ENCODE measurements at regions not wholly inside any gene's neighbourhood (a gene's known extent, or its start where the extent isn't known, plus 50 kb on each side); places are given as distances from the start of the nearest gene placed in this dataset.

DNA sequence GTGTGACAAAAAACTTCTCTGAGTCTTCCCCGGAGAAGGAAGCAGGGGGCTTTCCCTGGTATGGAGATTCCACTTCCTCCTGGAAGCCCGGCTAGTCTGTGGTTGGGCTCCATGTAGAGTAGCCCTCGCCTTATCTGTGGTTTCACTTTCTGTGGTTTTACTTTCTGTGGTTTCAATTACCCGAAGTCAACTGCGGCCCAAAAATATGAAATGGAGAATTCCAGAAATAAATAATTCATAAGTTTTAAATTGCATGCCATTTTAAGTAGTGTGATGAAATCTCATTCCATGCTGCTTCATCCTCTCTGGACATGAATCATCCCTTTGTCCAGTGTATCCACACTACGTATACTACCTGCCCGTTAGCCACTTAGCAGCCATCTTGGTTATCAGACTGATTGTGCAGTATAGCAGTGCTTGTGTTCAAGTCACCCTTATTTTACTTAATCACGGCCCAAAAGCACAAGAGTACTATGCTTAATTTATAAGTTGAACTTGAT, 275.0 kb upstream of the SESN3 start:
- no peak for DNase-seq
- ChIA-PET CTCF (no interaction called here), POLR2A (interaction anchor here (0.7 kb wide), 1 partner anchor 51 kb away, joined by 3 read pairs; no protein-coding TSS in a partner anchor)
- Mint-ChIP-seq H3K27me3 (no peaks in the 10 kb centered on the region), H3K4me1 (peaks cover 10% of the 10 kb centered on the region), H3K4me3 (no peak overlapping the region), H3K36me3 (ENCODE audit: low read depth) (no peaks in the 10 kb centered on the region), H3K27ac (no peak overlapping the region), H3K9me3 (peaks cover 5% of the 10 kb centered on the region)

- no peak for DNase-seq
- Mint-ChIP-seq H3K4me3 (no peak overlapping the region), H3K36me3 (ENCODE audit: low read depth) (no peaks in the 10 kb centered on the region), H3K4me1 (peaks cover 10% of the 10 kb centered on the region), H3K9me3 (peaks cover 5% of the 10 kb centered on the region), H3K27me3 (no peaks in the 10 kb centered on the region), H3K27ac (no peak overlapping the region)
- ChIA-PET POLR2A (no interaction called here), CTCF (interaction anchor here (1.0 to 1.7 kb wide), 2 partner anchors 8 to 63 kb away, joined by 3 to 4 read pairs; no protein-coding TSS in a partner anchor)
Observed at GRCh38 chr11:95503047-95503446, 272.0 kb upstream of the SESN3 start.

DNA sequence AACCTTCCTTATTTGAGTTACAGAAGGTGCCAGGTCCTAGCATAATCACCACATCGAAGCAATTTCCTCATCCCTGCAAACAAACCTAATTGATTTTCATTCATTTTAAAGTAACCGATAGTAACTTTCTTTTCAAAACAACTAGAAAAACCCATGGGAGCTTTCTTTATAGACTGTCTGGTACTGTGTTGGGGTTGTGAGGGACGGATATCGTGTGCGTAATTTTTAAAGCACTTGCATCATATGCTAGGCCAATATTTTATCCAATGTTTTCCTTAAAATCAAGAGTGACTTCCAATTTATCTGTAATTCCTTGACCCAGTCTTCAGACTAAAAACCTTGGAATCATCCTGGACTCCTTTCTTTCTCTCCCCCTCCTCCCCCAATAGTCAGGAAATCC, 271.5 kb upstream of the SESN3 start:
- H3K27ac Mint-ChIP-seq = no peak overlapping the region
- POLR2A ChIA-PET = no interaction called here
- no peak for DNase-seq
- CTCF ChIA-PET = interaction anchor here (1.7 kb wide), 1 partner anchor 8 kb away, joined by 4 read pairs; no protein-coding TSS in a partner anchor
- no peaks in the 10 kb centered on the region for H3K36me3 Mint-ChIP-seq (ENCODE audit: low read depth)
- no peak overlapping the region for H3K4me3 Mint-ChIP-seq
- no peaks in the 10 kb centered on the region for H3K27me3 Mint-ChIP-seq
- peaks cover 10% of the 10 kb centered on the region for H3K4me1 Mint-ChIP-seq
- H3K9me3 Mint-ChIP-seq = peaks cover 5% of the 10 kb centered on the region

DNA sequence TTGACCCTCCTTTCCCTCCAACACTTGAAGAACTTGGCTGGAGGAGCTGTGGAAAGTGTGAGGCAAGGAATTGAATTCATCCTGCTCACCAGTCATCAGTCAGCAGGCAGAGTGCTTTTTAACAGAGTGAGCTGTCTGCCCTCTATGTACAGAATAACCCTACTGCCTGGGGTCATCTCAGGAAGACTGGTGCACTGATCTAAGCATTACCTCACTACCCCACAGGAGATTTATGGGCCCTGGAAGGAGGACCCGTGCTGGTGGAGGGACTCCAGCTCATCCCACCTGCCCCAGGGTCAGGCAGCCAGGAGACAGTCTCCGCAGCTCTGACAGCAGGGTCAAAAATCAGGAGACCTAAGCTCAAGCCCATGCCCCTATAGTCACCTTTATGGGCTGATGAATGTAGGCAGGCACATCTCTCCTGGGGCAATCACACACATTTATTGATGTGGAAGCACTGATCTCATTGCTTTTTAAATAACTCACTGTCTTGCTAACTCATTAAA, 270.8 kb upstream of the SESN3 start:
- no peaks in the 10 kb centered on the region for H3K27me3 Mint-ChIP-seq
- H3K9me3 Mint-ChIP-seq = peaks cover 5% of the 10 kb centered on the region
- no peak overlapping the region for H3K27ac Mint-ChIP-seq
- ChIA-PET POLR2A (no interaction called here), CTCF (interaction anchor here (1.7 kb wide), 1 partner anchor 9 kb away, joined by 4 read pairs; no protein-coding TSS in a partner anchor)
- H3K4me1 Mint-ChIP-seq = peaks cover 9% of the 10 kb centered on the region
- H3K36me3 Mint-ChIP-seq (ENCODE audit: low read depth) = no peaks in the 10 kb centered on the region
- no peak overlapping the region for H3K4me3 Mint-ChIP-seq
- no peak for DNase-seq

DNA sequence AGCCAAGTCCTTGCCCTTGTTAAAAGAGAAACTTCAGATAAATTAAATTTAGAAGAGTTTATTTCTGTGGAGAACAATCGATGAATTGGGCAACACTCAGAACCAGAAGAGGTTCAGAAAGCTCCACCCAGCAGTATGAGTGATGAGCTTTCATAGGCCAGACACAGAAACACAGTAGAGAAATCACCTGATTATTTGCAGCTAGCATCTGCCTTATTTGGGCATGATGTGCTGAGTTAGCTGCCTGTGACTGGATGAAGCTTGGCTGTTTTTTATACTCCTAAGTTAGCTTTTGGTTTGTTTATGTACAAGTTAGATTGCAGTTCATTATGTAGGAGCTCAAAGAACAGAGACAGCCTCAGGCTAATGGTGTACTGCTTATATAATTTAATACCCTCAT, 269.5 kb upstream of the SESN3 start:
- Mint-ChIP-seq H3K27ac (no peak overlapping the region), H3K36me3 (ENCODE audit: low read depth) (peaks cover 2% of the 10 kb centered on the region), H3K4me1 (peaks cover under 1% of the 10 kb centered on the region), H3K9me3 (peaks cover 5% of the 10 kb centered on the region), H3K4me3 (no peak overlapping the region), H3K27me3 (no peaks in the 10 kb centered on the region)
- DNase-seq = no peak
- ChIA-PET POLR2A (no interaction called here), CTCF (no interaction called here)

DNA sequence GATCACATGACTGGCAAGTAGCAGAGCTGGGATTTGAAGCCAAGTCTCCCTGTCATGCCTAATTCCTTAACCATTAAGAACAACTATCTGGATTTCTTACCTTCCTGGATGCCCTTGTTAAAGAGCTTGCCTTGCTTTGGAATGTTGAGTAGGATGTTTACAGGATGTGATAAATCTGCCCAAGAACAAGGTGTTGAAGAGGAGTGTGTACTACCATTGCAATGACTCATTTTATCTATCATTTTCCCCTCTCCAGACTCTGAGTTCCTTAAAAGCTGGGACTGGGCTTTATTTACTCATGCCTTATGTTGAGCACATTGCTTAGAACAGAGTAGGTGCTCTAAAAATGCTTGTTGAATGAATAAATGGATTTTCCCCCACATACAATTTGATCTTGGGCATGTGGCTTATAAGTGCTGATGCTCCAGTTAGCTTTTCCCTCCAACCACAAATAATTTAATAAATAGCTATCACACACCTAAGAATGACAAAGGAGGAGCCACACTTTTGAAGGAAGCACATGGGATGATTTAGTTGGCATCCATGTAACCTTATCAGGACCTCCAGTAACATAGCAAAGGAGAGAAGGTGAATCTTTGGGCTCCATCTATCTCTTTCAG, 268.6 kb upstream of the SESN3 start:
- H3K9me3 Mint-ChIP-seq = peaks cover 9% of the 10 kb centered on the region
- H3K4me3 Mint-ChIP-seq = no peak overlapping the region
- no peak overlapping the region for H3K27ac Mint-ChIP-seq
- POLR2A ChIA-PET = no interaction called here
- no peak for DNase-seq
- H3K27me3 Mint-ChIP-seq = no peaks in the 10 kb centered on the region
- peaks cover 2% of the 10 kb centered on the region for H3K36me3 Mint-ChIP-seq (ENCODE audit: low read depth)
- CTCF ChIA-PET = interaction anchor here (1.0 kb wide), 1 partner anchor 25 kb away, joined by 3 read pairs; no protein-coding TSS in a partner anchor
- H3K4me1 Mint-ChIP-seq = no peaks in the 10 kb centered on the region

DNA sequence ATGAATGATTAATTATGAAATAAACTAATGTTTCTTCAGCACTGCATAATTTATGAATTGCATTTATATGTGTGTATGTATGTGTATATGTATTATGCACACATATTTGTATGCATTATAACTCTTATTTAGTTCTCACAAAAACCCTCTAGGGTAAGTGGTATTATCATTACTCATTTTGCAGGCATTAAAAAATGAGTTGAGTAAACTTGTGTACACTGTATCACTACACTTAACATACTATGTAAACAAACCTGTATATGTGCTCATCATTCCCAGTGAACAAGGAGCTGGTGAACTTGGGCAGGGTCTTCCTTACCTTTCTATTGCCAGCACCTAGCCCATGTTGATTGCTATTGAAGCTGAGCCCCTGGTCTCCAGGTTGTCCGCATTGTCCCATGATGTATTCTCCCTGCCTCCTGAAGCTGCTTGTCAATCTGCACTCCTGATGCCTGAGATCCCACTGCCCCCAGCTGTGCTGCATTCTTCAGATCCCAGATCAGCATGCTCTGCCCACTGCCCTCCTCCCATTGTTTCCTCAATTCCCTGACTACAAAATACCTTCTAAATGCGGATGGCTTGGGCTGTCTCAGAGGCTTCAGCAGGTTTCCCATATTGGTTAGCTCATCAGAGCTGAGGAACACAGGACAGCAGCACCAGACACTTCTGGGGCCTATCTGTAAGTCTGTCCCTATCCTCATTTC, 267.9 kb upstream of the SESN3 start:
- POLR2A ChIA-PET = no interaction called here
- no peak for DNase-seq
- peaks cover 13% of the 10 kb centered on the region for H3K9me3 Mint-ChIP-seq

GRCh38 chr11:95496901-95497300, 265.9 kb upstream of the SESN3 start:
- ChIA-PET POLR2A (no interaction called here), CTCF (no interaction called here)
- no peak for DNase-seq
- peaks cover 2% of the 10 kb centered on the region for H3K36me3 Mint-ChIP-seq (ENCODE audit: low read depth)
- H3K27me3 Mint-ChIP-seq = peaks cover under 1% of the 10 kb centered on the region
- no peaks in the 10 kb centered on the region for H3K4me1 Mint-ChIP-seq
- H3K4me3 Mint-ChIP-seq = no peak overlapping the region
- H3K9me3 Mint-ChIP-seq = peaks cover 8% of the 10 kb centered on the region
- H3K27ac Mint-ChIP-seq = no peak overlapping the region

More for the DNA sequence above, 267.9 kb upstream of the SESN3 start:
- no peaks in the 10 kb centered on the region for H3K4me1 Mint-ChIP-seq
- peaks cover 2% of the 10 kb centered on the region for H3K36me3 Mint-ChIP-seq (ENCODE audit: low read depth)
- H3K27me3 Mint-ChIP-seq = no peaks in the 10 kb centered on the region
- H3K27ac Mint-ChIP-seq = no peak overlapping the region
- H3K4me3 Mint-ChIP-seq = no peak overlapping the region
- CTCF ChIA-PET = interaction anchor here (1.0 kb wide), 2 partner anchors 12 to 24 kb away, joined by 3 to 6 read pairs; no protein-coding TSS in a partner anchor

DNA sequence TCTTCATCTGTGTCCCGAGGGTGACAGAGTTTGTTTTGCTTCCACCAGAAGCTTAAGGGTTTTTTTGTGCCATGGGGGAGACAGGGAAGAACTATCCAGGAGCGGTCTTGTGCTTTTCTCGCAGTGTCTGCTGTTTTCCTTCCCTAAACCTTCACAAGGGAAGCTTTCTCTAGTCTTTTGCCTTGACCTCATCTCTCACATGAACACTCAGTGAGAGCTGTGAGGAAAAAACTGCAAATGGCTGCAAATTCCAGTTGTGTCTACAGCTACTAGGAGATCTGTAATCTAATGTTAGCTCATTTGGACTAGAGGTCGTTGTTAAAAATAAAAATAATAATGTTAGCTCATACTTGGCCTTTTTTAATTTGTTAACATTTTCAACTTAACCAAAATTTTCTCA, 264.7 kb upstream of the SESN3 start:
- no peak for DNase-seq
- CTCF ChIA-PET = interaction anchor here (1.2 kb wide), 1 partner anchor 8 kb away, joined by 3 read pairs; no protein-coding TSS in a partner anchor
- Mint-ChIP-seq H3K27ac (no peak overlapping the region), H3K27me3 (peaks cover 2% of the 10 kb centered on the region), H3K36me3 (ENCODE audit: low read depth) (peaks cover 2% of the 10 kb centered on the region), H3K4me1 (no peaks in the 10 kb centered on the region), H3K4me3 (no peak overlapping the region), H3K9me3 (peaks cover 8% of the 10 kb centered on the region)
- POLR2A ChIA-PET = no interaction called here

- Mint-ChIP-seq H3K4me3 (no peak overlapping the region), H3K4me1 (no peaks in the 10 kb centered on the region), H3K27me3 (peaks cover 2% of the 10 kb centered on the region), H3K27ac (no peak overlapping the region), H3K9me3 (peaks cover 8% of the 10 kb centered on the region), H3K36me3 (ENCODE audit: low read depth) (peaks cover 2% of the 10 kb centered on the region)
- ChIA-PET CTCF (no interaction called here), POLR2A (no interaction called here)
- DNase-seq = no peak
Observed at GRCh38 chr11:95494856-95495255, 263.9 kb upstream of the SESN3 start.

- DNase-seq = no peak
- no peaks in the 10 kb centered on the region for H3K4me1 Mint-ChIP-seq
- peaks cover 2% of the 10 kb centered on the region for H3K27me3 Mint-ChIP-seq
- ChIA-PET POLR2A (no interaction called here), CTCF (no interaction called here)
- H3K36me3 Mint-ChIP-seq (ENCODE audit: low read depth) = peaks cover 2% of the 10 kb centered on the region
- H3K27ac Mint-ChIP-seq = no peak overlapping the region
- H3K4me3 Mint-ChIP-seq = no peak overlapping the region
- H3K9me3 Mint-ChIP-seq = peaks cover 8% of the 10 kb centered on the region
Observed at GRCh38 chr11:95494167-95494566, 263.2 kb upstream of the SESN3 start.

DNA sequence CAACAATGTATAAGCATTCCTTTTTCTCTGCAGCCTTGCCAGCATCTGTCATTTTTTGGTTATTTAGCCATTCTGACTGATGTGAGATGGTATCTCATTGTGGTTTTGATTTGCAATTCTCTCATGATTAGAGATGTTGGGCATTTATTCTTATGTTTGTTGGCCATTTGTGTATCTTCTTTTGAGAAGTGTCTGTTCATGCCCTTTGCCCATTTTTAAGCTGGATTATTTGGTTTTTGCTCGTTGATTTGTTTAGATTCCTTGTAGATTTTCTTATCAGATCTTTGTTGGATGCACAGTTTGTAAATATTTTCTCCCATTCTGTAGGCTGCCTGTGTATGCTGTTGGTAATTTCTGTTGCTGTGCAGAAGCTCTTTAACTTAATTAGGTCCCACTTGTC, 259.6 kb upstream of the SESN3 start:
- peaks cover 2% of the 10 kb centered on the region for H3K27me3 Mint-ChIP-seq
- no peak for DNase-seq
- CTCF ChIA-PET = no interaction called here

GRCh38 chr11:95487938-95488337, 256.9 kb upstream of the SESN3 start:
- Mint-ChIP-seq H3K27ac (no peak overlapping the region), H3K27me3 (peaks cover 2% of the 10 kb centered on the region), H3K9me3 (no peaks in the 10 kb centered on the region), H3K4me1 (no peaks in the 10 kb centered on the region), H3K4me3 (no peak overlapping the region), H3K36me3 (ENCODE audit: low read depth) (no peaks in the 10 kb centered on the region)
- ChIA-PET CTCF (no interaction called here), POLR2A (no interaction called here)
- no peak for DNase-seq

More for the DNA sequence above, 259.6 kb upstream of the SESN3 start:
- Mint-ChIP-seq H3K36me3 (ENCODE audit: low read depth) (no peaks in the 10 kb centered on the region), H3K4me1 (no peaks in the 10 kb centered on the region), H3K4me3 (no peak overlapping the region), H3K27ac (no peak overlapping the region), H3K9me3 (peaks cover 8% of the 10 kb centered on the region)
- POLR2A ChIA-PET = no interaction called here

All from activated CD4-positive, alpha-beta T cell treated with anti-CD3 and anti-CD28 coated beads, Interleukin-2, amount 10 ng/mL, durations not matched to agents 7 days and 5 days (primary cell).